HEK293 (cell line): ENCODE measurements at regions not wholly inside any gene's neighbourhood (a gene's known extent, or its start where the extent isn't known, plus 50 kb on each side); places are given as distances from the start of the nearest gene placed in this dataset.
"Not testable (repeated sequence)": the region's sequence is repeated elsewhere in the genome, so short reads cannot be mapped to it uniquely, and the experiment has no call there.

ENCODE experiments used
- MZF1 ChIP-seq: fragments of 450-650 bp; formaldehyde crosslinking; IDR thresholded peaks from 2 replicates; pipeline ENCODE4 v1.5.1; 2017; ENCODE audit warnings: missing biosample characterization, missing genetic modification characterization, borderline replicate concordance
- SP2 ChIP-seq: fragments of 450-650 bp; formaldehyde crosslinking; IDR thresholded peaks from 2 replicates; pipeline ENCODE4 v1.5.1; 2016; ENCODE audit warnings: missing biosample characterization, missing genetic modification characterization
- ZNF121 ChIP-seq: fragments of 450-650 bp; formaldehyde crosslinking; IDR thresholded peaks from 2 replicates; pipeline ENCODE4 v1.5.1; 2016; ENCODE audit warnings: missing biosample characterization, missing genetic modification characterization
- ZNF501 ChIP-seq: fragments of 450-650 bp; formaldehyde crosslinking; IDR thresholded peaks from 2 replicates; pipeline ENCODE4 v1.5.1; 2016; ENCODE audit warnings: missing biosample characterization, missing genetic modification characterization
- ZNF514 ChIP-seq: fragments of 450-650 bp; formaldehyde crosslinking; IDR thresholded peaks from 2 replicates; pipeline ENCODE4 v1.5.1; 2016; ENCODE audit warnings: missing biosample characterization, missing genetic modification characterization
- ZNF623 ChIP-seq: fragments of 450-650 bp; formaldehyde crosslinking; IDR thresholded peaks from 2 replicates; pipeline ENCODE4 v1.5.1; 2016; ENCODE audit warnings: missing biosample characterization, missing genetic modification characterization
- ZNF654 ChIP-seq: fragments of 450-650 bp; formaldehyde crosslinking; IDR thresholded peaks from 2 replicates; pipeline ENCODE4 v1.5.1; 2016; ENCODE audit warnings: low read depth, missing biosample characterization, missing genetic modification characterization
- ZNF777 ChIP-seq: fragments of 450-650 bp; formaldehyde crosslinking; IDR thresholded peaks from 2 replicates; pipeline ENCODE4 v1.5.1; 2017; ENCODE audit warnings: missing biosample characterization, missing genetic modification characterization, borderline replicate concordance
- TF ChIP-seq, protein P1 (sequence below): fragments of 450-650 bp; formaldehyde crosslinking; IDR thresholded peaks from 2 replicates; pipeline ENCODE4 v1.5.1; 2016; ENCODE audit warnings: missing biosample characterization, missing genetic modification characterization
- TF ChIP-seq, protein P2 (sequence below): fragments of 450-650 bp; formaldehyde crosslinking; IDR thresholded peaks from 2 replicates; pipeline ENCODE4 v1.5.1; 2016; ENCODE audit warnings: missing biosample characterization, missing genetic modification characterization, low read depth

DNA sequence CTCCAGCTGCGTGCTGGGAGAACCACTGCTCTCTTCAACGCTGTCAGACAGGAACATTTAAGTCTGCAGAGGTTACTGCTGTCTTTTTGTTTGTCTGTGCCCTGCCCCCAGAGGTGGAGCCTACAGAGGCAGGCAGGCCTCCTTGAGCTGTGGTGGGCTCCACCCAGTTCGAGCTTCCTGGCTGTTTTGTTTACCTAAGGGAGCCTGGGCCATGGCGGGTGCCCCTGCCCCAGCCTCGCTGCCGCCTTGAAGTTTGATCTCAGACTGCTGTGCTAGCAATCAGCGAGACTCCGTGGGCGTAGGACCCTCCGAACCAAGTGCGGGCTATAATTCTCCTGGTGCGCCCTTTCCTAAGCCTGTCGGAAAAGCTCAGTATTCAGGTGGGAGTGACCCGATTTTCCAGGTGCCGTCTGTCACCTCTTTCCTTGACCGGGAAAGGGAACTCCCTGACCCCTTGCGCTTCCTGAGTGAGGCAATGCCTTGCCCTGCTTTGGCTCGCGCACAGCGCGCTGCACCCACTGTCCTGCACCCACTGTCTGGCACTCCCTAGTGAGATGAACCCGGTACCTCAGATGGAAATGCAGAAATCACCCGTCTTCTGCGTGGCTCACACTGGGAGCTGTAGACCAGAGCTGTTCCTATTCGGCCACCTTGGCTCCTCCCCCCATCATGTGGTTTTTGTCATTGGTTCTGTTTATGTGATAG lies 130.0 kb downstream of the LEPR start:
- TF ChIP-seq, protein P1, sequence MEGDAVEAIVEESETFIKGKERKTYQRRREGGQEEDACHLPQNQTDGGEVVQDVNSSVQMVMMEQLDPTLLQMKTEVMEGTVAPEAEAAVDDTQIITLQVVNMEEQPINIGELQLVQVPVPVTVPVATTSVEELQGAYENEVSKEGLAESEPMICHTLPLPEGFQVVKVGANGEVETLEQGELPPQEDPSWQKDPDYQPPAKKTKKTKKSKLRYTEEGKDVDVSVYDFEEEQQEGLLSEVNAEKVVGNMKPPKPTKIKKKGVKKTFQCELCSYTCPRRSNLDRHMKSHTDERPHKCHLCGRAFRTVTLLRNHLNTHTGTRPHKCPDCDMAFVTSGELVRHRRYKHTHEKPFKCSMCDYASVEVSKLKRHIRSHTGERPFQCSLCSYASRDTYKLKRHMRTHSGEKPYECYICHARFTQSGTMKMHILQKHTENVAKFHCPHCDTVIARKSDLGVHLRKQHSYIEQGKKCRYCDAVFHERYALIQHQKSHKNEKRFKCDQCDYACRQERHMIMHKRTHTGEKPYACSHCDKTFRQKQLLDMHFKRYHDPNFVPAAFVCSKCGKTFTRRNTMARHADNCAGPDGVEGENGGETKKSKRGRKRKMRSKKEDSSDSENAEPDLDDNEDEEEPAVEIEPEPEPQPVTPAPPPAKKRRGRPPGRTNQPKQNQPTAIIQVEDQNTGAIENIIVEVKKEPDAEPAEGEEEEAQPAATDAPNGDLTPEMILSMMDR (tag by site-specific recombination), result not testable (repeated sequence)
- not testable (repeated sequence) for TF ChIP-seq ZNF623, MZF1, ZNF501, ZNF121, ZNF654, SP2, ZNF777, ZNF514 (tag by site-specific recombination)
- TF ChIP-seq, protein P2, sequence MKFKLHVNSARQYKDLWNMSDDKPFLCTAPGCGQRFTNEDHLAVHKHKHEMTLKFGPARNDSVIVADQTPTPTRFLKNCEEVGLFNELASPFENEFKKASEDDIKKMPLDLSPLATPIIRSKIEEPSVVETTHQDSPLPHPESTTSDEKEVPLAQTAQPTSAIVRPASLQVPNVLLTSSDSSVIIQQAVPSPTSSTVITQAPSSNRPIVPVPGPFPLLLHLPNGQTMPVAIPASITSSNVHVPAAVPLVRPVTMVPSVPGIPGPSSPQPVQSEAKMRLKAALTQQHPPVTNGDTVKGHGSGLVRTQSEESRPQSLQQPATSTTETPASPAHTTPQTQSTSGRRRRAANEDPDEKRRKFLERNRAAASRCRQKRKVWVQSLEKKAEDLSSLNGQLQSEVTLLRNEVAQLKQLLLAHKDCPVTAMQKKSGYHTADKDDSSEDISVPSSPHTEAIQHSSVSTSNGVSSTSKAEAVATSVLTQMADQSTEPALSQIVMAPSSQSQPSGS, result not testable (repeated sequence)
